GM06990 (cell line): ENCODE measurements at regions not wholly inside any gene's neighbourhood (a gene's known extent, or its start where the extent isn't known, plus 50 kb on each side); places are given as distances from the start of the nearest gene placed in this dataset.

Experiments used
- DNase-seq: peaks from one replicate; pipeline ENCODE4 v3.0.0-alpha.2; 2011; ENCODE audit not compliant: insufficient read length; ENCODE audit errors: extremely low read depth
- H3K27me3 ChIP-seq: replicated peaks from 2 replicates; pipeline ENCODE4 v1.6.0; 2011; ENCODE audit warnings: low read length; ENCODE audit not compliant: control insufficient read depth, insufficient read depth
- H3K36me3 ChIP-seq: 2 replicates; pipeline ENCODE4 v1.5.1; 2011; ENCODE audit warnings: low read length; ENCODE audit not compliant: control insufficient read depth, insufficient read depth
- H3K4me3 ChIP-seq: replicated peaks from 2 replicates; pipeline ENCODE4 v1.5.1; 2011; ENCODE audit warnings: low read depth, mild to moderate bottlenecking, control low read depth, low read length
- TF ChIP-seq, protein P1 (sequence below): IDR thresholded peaks from 2 replicates; pipeline ENCODE4 v1.5.1; 2011; ENCODE audit warnings: low read length, control low read depth, mild to moderate bottlenecking, inconsistent platforms; ENCODE audit not compliant: insufficient read depth, poor library complexity, severe bottlenecking

DNA sequence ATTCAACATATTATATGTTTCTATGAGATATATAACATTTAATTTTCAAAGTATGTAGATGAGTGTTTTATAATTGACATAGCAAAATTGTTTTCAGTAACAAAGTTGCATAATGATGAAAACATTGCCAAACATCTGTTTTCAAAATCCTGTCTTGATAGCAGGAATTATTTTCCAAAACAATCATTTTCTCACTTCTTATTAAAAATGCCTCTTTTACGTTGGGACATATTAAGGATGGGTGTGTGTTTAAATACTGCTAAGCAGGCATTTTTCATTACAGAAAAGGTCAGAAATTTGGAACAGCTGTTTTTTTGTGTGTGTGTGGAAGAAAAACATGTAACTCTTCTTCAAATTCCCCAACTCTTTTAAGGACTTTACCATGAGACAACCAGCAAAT is 452.0 kb downstream of the SPRY1 start:
- Histone ChIP-seq H3K27me3 (no peaks in the 10 kb centered on the region), H3K4me3 (no peak overlapping the region), H3K36me3 (no peaks in the 10 kb centered on the region)
- TF ChIP-seq, protein P1, sequence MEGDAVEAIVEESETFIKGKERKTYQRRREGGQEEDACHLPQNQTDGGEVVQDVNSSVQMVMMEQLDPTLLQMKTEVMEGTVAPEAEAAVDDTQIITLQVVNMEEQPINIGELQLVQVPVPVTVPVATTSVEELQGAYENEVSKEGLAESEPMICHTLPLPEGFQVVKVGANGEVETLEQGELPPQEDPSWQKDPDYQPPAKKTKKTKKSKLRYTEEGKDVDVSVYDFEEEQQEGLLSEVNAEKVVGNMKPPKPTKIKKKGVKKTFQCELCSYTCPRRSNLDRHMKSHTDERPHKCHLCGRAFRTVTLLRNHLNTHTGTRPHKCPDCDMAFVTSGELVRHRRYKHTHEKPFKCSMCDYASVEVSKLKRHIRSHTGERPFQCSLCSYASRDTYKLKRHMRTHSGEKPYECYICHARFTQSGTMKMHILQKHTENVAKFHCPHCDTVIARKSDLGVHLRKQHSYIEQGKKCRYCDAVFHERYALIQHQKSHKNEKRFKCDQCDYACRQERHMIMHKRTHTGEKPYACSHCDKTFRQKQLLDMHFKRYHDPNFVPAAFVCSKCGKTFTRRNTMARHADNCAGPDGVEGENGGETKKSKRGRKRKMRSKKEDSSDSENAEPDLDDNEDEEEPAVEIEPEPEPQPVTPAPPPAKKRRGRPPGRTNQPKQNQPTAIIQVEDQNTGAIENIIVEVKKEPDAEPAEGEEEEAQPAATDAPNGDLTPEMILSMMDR, result no peak
- no peak for DNase-seq

DNA sequence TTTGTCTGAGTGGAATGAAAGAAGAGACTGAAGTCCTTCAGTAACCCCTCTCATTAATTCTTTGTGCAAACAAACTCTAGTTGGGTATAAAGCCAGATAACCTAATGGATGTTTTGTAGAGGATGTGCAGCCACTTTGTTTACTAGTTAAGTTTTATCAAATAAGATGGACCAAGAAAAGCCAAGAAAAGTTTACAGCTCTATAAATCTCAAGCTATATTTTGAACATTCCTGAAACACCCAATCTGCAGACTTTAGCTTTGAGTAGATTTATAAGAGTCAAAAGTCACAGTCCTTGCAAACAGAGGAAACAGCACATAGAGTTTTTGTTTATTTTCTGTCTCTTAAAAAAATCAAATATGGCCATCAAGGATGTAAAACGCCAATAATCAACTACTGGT is 452.9 kb downstream of the SPRY1 start:
- H3K27me3 ChIP-seq, result no peaks in the 10 kb centered on the region
- no peak overlapping the region for H3K4me3 ChIP-seq
- no peak for DNase-seq
- TF ChIP-seq, protein P1, result no peak
- H3K36me3 ChIP-seq, result no peaks in the 10 kb centered on the region

DNA sequence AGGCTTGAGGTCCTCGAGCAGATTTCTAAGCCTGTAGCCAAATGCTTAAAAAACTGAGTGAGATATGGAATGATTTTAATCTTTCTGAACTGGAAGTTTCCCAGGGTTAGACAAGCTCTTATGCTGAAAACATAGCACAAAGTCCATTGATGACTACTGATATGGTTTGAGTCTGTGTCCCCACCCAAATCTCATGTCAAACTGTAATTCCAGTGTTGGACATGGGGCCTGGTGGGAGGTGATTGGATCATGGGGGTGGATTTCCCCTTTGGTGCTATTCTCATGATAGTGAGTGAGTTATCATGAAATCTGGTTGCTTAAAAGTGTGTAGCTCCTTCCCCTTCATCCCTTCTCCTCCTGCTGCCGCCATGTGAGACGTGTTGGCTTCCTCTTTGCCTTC is 454.9 kb downstream of the SPRY1 start:
- TF ChIP-seq, protein P1, result no peak
- H3K36me3 ChIP-seq, result no peaks in the 10 kb centered on the region
- H3K27me3 ChIP-seq, result no peaks in the 10 kb centered on the region
- H3K4me3 ChIP-seq, result no peak overlapping the region
- DNase-seq, result no peak

DNA sequence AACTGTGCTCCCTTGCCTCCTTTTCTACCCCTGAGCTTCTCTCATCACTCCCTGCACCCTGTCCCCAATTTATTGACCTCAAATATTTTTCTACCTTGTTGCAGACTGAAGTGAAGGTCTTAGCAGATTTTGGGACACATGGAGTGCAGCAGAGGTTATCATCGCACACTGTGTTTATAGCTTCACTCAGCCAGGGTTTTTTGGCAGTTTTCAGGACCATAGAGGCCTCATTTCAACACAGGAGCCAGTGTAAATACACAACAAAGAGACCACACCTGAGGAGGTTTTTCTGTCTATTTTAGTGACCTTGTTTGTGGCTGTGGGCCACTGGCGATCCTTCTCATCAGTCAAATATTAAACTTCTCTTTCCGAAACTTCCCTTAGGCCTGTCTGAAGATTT is 457.1 kb downstream of the SPRY1 start:
- Histone ChIP-seq H3K36me3 (no peaks in the 10 kb centered on the region), H3K27me3 (no peaks in the 10 kb centered on the region), H3K4me3 (no peak overlapping the region)
- DNase-seq, result no peak
- TF ChIP-seq, protein P1, result no peak

DNA sequence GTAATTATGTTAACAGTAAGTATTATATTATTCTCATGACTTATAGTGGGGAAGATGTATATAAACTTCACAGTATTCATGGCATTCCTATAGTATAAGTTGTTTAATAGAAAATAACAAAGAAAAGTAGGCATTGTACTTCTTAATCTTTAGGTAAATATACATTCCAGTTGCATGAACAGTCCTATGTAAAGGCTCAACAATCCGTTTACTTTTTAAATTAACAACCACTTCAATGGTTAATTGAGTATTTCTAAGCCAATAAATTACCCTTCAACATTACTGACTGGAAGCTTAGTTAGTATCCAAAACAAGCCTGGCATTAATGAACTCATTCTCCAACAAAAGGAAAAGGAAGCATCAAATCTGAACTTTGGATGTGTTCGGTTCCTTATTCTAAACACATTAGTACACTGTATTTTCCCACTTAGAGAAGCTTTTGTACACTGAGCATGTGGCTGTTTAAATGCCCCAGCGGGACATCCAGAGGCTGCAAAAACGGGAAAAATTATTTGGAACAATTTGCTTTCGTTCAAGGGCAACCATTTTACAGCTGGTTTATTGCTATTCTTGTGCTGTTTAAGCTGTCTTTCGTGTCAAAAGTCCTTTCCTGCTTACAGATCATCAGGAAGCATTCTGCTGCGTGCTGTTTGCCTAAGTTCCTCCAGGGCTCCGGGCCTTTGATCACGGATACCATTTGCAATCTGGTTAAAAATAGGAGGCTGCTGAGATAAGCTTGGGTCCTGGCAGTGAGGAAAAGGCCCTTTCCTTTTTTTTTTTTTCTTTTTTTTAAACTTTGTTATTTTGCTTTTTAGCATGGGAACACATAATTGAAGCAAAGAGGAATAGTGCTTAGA is 460.3 kb downstream of the SPRY1 start:
- TF ChIP-seq, protein P1, result no peak
- Histone ChIP-seq H3K4me3 (no peak overlapping the region), H3K36me3 (no peaks in the 10 kb centered on the region), H3K27me3 (no peaks in the 10 kb centered on the region)
- no peak for DNase-seq
